Fibroblast of pulmonary artery (primary cell): ENCODE measurements at regions not wholly inside any gene's neighbourhood (a gene's known extent, or its start where the extent isn't known, plus 50 kb on each side); places are given as distances from the start of the nearest gene placed in this dataset.

ENCODE experiments used
- DNase-seq: peaks from one replicate; pipeline ENCODE4 v3.0.0-alpha.2; 2010; ENCODE audit warnings: low read depth
- H3K4me3 ChIP-seq: replicated peaks from 2 replicates; pipeline ENCODE4 v1.5.1; 2011; ENCODE audit warnings: low read depth, mild to moderate bottlenecking, control low read depth, low read length, moderate library complexity
- CTCF ChIP-seq: IDR thresholded peaks from 2 replicates; pipeline ENCODE4 v1.5.1; 2011; ENCODE audit warnings: mild to moderate bottlenecking, control low read depth, low read length, inconsistent platforms; ENCODE audit errors: missing control alignments

GRCh38 chr5:155676967-155677366 lies 650.0 kb upstream of the SGCD start:
- no peak overlapping the region for H3K4me3 ChIP-seq
- no peak for TF ChIP-seq CTCF
- DNase-seq: no peak

DNA sequence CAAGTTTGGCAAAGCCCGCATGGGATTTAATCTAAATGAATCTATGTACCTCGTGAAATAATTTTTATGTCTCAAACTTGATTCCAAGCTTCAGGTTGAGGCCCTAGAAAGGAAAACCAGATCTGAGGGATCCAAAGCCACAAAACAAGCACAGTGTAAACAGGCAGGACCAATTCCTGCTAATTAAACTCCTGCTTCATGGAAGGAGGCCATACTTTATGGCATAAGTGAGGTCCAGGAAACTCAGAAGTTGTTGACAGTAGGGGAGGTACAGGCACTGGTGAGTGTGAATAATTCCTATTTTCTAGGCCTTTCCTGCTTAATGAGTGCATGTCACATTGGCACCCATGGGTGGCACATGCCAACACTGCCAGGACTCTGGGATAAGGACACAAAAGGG lies 648.6 kb upstream of the SGCD start:
- TF ChIP-seq CTCF: no peak
- no peak overlapping the region for H3K4me3 ChIP-seq
- no peak for DNase-seq

GRCh38 chr5:155679530-155679929 lies 647.4 kb upstream of the SGCD start:
- TF ChIP-seq CTCF: no peak
- no peak for DNase-seq
- H3K4me3 ChIP-seq: no peak overlapping the region

- no peak overlapping the region for H3K4me3 ChIP-seq
- no peak for TF ChIP-seq CTCF
- DNase-seq: no peak
These were observed 642.5 kb upstream of the SGCD start for GRCh38 chr5:155684417-155684816.

DNA sequence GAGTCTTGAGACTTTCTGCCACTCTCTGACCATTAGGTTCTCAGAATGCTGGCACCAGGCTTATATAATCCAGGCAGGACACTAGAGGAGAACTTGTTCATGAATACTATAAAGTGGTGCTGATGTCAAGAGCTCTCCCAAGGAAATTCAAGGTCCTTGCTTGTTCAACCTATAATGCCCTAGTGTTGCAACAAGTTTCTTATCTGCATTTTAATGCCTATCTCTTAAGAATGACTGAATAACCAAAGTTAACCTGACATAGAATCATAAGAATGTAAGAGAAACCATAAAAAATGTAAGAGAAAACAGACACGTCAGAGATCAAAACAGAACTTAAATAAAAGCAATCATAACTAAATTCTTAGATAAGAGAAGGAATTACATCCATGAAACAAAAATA lies 640.8 kb upstream of the SGCD start:
- no peak for TF ChIP-seq CTCF
- H3K4me3 ChIP-seq: no peak overlapping the region

GRCh38 chr5:155689406-155689805 lies 637.6 kb upstream of the SGCD start:
- no peak overlapping the region for H3K4me3 ChIP-seq
- DNase-seq: no peak
- TF ChIP-seq CTCF: no peak

More for the DNA sequence above, 640.8 kb upstream of the SGCD start:
- no peak for DNase-seq

GRCh38 chr5:155696362-155696761 lies 630.6 kb upstream of the SGCD start:
- DNase-seq: no peak
- H3K4me3 ChIP-seq: no peak overlapping the region
- TF ChIP-seq CTCF: no peak
